ENCODE measurements at regions not wholly inside any gene's neighbourhood (a gene's known extent, or its start where the extent isn't known, plus 50 kb on each side); places are given as distances from the start of the nearest gene placed in this dataset.
"Not testable (repeated sequence)": the region's sequence is repeated elsewhere in the genome, so short reads cannot be mapped to it uniquely, and the experiment has no call there.

- Histone ChIP-seq H3K4me3 (ENCODE audit: low read length in 3 of 3) (no peak overlapping the region), H3K27me3 (ENCODE audit: control insufficient read depth, insufficient read depth, low read length) (no peaks in the 10 kb centered on the region), H3K4me1 (ENCODE audit: control insufficient read depth in 2 of 3, insufficient read depth in 2 of 3, low read depth in 1 of 3, low read length in 3 of 3) (no peaks in the 10 kb centered on the region), H3K9me3 (ENCODE audit: control insufficient read depth in 2 of 3, insufficient read depth in 1 of 3, low read length in 3 of 3) (no peaks in the 10 kb centered on the region), H3K36me3 (ENCODE audit: control insufficient read depth in 2 of 3, insufficient read depth in 3 of 3, low read length in 3 of 3) (no peaks in the 10 kb centered on the region), H3K9ac (ENCODE audit: low read length in 3 of 3) (no peak overlapping the region), H3K27ac (ENCODE audit: low read depth in 2 of 2, low read length in 2 of 2) (no peak overlapping the region)
- intact Hi-C loops (cut with DNase I) = no loop called here
- TF ChIP-seq CTCF (IDR thresholded peaks at IDR 0.05; ENCODE audit: borderline replicate concordance, extremely low read depth, insufficient read depth) = no peak
- DNase-seq = no peak
- FAIRE-seq = no peak
These were observed 107.1 kb upstream of the CTAGE1 start for GRCh38 chr18:22524783-22525182.

- TF ChIP-seq CTCF (IDR thresholded peaks at IDR 0.05; ENCODE audit: borderline replicate concordance, extremely low read depth, insufficient read depth) = no peak
- Histone ChIP-seq H3K27ac (ENCODE audit: low read depth in 2 of 2, low read length in 2 of 2) (no peak overlapping the region), H3K36me3 (ENCODE audit: control insufficient read depth in 2 of 3, insufficient read depth in 3 of 3, low read length in 3 of 3) (no peaks in the 10 kb centered on the region), H3K4me1 (ENCODE audit: control insufficient read depth in 2 of 3, insufficient read depth in 2 of 3, low read depth in 1 of 3, low read length in 3 of 3) (no peaks in the 10 kb centered on the region), H3K9ac (ENCODE audit: low read length in 3 of 3) (no peak overlapping the region), H3K27me3 (ENCODE audit: control insufficient read depth, insufficient read depth, low read length) (no peaks in the 10 kb centered on the region), H3K9me3 (ENCODE audit: control insufficient read depth in 2 of 3, insufficient read depth in 1 of 3, low read length in 3 of 3) (no peaks in the 10 kb centered on the region), H3K4me3 (ENCODE audit: low read length in 3 of 3) (no peak overlapping the region)
- DNase-seq = no peak
- FAIRE-seq = no peak
- intact Hi-C loops (cut with DNase I) = no loop called here
These were observed 107.6 kb upstream of the CTAGE1 start for GRCh38 chr18:22525313-22525712.

GRCh38 chr18:22525883-22526282 is 108.2 kb upstream of the CTAGE1 start:
- H3K27me3 ChIP-seq (ENCODE audit: control insufficient read depth, insufficient read depth, low read length) = no peaks in the 10 kb centered on the region
- intact Hi-C loops (cut with DNase I) = no loop called here
- no peak overlapping the region for H3K4me3 ChIP-seq (ENCODE audit: low read length in 3 of 3)
- no peak for TF ChIP-seq CTCF (IDR thresholded peaks at IDR 0.05; ENCODE audit: borderline replicate concordance, extremely low read depth, insufficient read depth)
- FAIRE-seq = no peak
- H3K9me3 ChIP-seq (ENCODE audit: control insufficient read depth in 2 of 3, insufficient read depth in 1 of 3, low read length in 3 of 3) = no peaks in the 10 kb centered on the region
- H3K9ac ChIP-seq (ENCODE audit: low read length in 3 of 3) = no peak overlapping the region
- no peaks in the 10 kb centered on the region for H3K4me1 ChIP-seq (ENCODE audit: control insufficient read depth in 2 of 3, insufficient read depth in 2 of 3, low read depth in 1 of 3, low read length in 3 of 3)
- DNase-seq = no peak
- H3K36me3 ChIP-seq (ENCODE audit: control insufficient read depth in 2 of 3, insufficient read depth in 3 of 3, low read length in 3 of 3) = no peaks in the 10 kb centered on the region
- no peak overlapping the region for H3K27ac ChIP-seq (ENCODE audit: low read depth in 2 of 2, low read length in 2 of 2)

- intact Hi-C loops (cut with DNase I) = no loop called here
- Histone ChIP-seq H3K27ac (ENCODE audit: low read depth in 2 of 2, low read length in 2 of 2) (no peak overlapping the region), H3K9me3 (ENCODE audit: control insufficient read depth in 2 of 3, insufficient read depth in 1 of 3, low read length in 3 of 3) (no peaks in the 10 kb centered on the region), H3K9ac (ENCODE audit: low read length in 3 of 3) (no peak overlapping the region), H3K27me3 (ENCODE audit: control insufficient read depth, insufficient read depth, low read length) (no peaks in the 10 kb centered on the region), H3K36me3 (ENCODE audit: control insufficient read depth in 2 of 3, insufficient read depth in 3 of 3, low read length in 3 of 3) (no peaks in the 10 kb centered on the region), H3K4me1 (ENCODE audit: control insufficient read depth in 2 of 3, insufficient read depth in 2 of 3, low read depth in 1 of 3, low read length in 3 of 3) (no peaks in the 10 kb centered on the region), H3K4me3 (ENCODE audit: low read length in 3 of 3) (no peak overlapping the region)
- FAIRE-seq (no peak), DNase-seq (no peak)
- TF ChIP-seq CTCF (IDR thresholded peaks at IDR 0.05; ENCODE audit: borderline replicate concordance, extremely low read depth, insufficient read depth) = no peak
These were observed 110.6 kb upstream of the CTAGE1 start for GRCh38 chr18:22528291-22528690.

- not testable (repeated sequence) for FAIRE-seq
These were observed 117.0 kb upstream of the CTAGE1 start for GRCh38 chr18:22534706-22535105.

More at GRCh38 chr18:22534706-22535105, 117.0 kb upstream of the CTAGE1 start:
- intact Hi-C loops (cut with DNase I); DNase-seq; H3K4me1 ChIP-seq (ENCODE audit: control insufficient read depth in 2 of 3, insufficient read depth in 2 of 3, low read depth in 1 of 3, low read length in 3 of 3); H3K9me3 ChIP-seq (ENCODE audit: control insufficient read depth in 2 of 3, insufficient read depth in 1 of 3, low read length in 3 of 3); H3K36me3 ChIP-seq (ENCODE audit: control insufficient read depth in 2 of 3, insufficient read depth in 3 of 3, low read length in 3 of 3); H3K27ac ChIP-seq (ENCODE audit: low read depth in 2 of 2, low read length in 2 of 2); H3K9ac ChIP-seq (ENCODE audit: low read length in 3 of 3); H3K27me3 ChIP-seq (ENCODE audit: control insufficient read depth, insufficient read depth, low read length); H3K4me3 ChIP-seq (ENCODE audit: low read length in 3 of 3): not testable (repeated sequence)
